ENCODE measurements at regions not wholly inside any gene's neighbourhood (a gene's known extent, or its start where the extent isn't known, plus 50 kb on each side); places are given as distances from the start of the nearest gene placed in this dataset.
"Not testable (repeated sequence)": the region's sequence is repeated elsewhere in the genome, so short reads cannot be mapped to it uniquely, and the experiment has no call there.

- TF ChIP-seq, protein P1, sequence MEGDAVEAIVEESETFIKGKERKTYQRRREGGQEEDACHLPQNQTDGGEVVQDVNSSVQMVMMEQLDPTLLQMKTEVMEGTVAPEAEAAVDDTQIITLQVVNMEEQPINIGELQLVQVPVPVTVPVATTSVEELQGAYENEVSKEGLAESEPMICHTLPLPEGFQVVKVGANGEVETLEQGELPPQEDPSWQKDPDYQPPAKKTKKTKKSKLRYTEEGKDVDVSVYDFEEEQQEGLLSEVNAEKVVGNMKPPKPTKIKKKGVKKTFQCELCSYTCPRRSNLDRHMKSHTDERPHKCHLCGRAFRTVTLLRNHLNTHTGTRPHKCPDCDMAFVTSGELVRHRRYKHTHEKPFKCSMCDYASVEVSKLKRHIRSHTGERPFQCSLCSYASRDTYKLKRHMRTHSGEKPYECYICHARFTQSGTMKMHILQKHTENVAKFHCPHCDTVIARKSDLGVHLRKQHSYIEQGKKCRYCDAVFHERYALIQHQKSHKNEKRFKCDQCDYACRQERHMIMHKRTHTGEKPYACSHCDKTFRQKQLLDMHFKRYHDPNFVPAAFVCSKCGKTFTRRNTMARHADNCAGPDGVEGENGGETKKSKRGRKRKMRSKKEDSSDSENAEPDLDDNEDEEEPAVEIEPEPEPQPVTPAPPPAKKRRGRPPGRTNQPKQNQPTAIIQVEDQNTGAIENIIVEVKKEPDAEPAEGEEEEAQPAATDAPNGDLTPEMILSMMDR (conservative IDR thresholded peaks at IDR 0.05; ENCODE audit: low read depth, low read length), result not testable (repeated sequence)
- TF ChIP-seq EZH2 (IDR thresholded peaks at IDR 0.05; ENCODE audit: borderline replicate concordance, low read depth, low read length, poor library complexity, severe bottlenecking), result not testable (repeated sequence)
These were observed 123.8 kb upstream of the MXRA5 start for GRCh38 chrX:3470211-3470679.

Measured in A673 (cell line).